Stomach (tissue), 8 donors: ENCODE measurements at regions not wholly inside any gene's neighbourhood (a gene's known extent, or its start where the extent isn't known, plus 50 kb on each side); places are given as distances from the start of the nearest gene placed in this dataset.
"Not testable (repeated sequence)": the region's sequence is repeated elsewhere in the genome, so short reads cannot be mapped to it uniquely, and the experiment has no call there.

Source experiments
- DNase-seq, 2 donors: peaks; one replicate each; pipeline versions ENCODE4 v3.0.0 to v3.0.0-alpha.2; 2013 to 2019
- H3K27ac ChIP-seq, 5 donors: fragments of 200-600 bp in 4 of 5; sonication (generic) in 4 of 5; one replicate each; pipeline ENCODE4 v1.5.1; 2013 to 2019; ENCODE audit warnings: mild to moderate bottlenecking in 1 of 5, moderate library complexity in 1 of 5
- H3K27me3 ChIP-seq, 3 donors: fragments of 200-600 bp; sonication (generic); one replicate each; pipeline ENCODE4 v1.5.1; 2017 to 2019; ENCODE audit warnings: mixed run types in 1 of 3
- H3K36me3 ChIP-seq, 4 donors: fragments of 200-600 bp; sonication (generic); 1 replicate in 3 of 4; 2 replicates in 1 of 4; pipeline ENCODE4 v1.5.1; 2016 to 2019
- H3K4me1 ChIP-seq, 4 donors: fragments of 200-600 bp; sonication (generic); one replicate each; pipeline ENCODE4 v1.5.1; 2016 to 2019
- H3K4me3 ChIP-seq, 4 donors: fragments of 200-600 bp; sonication (generic) in 3 of 4; one replicate each; pipeline ENCODE4 v1.5.1; 2016 to 2019; ENCODE audit warnings: mild to moderate bottlenecking in 1 of 4
- H3K9me3 ChIP-seq, 4 donors: fragments of 200-600 bp; sonication (generic); one replicate each; pipeline ENCODE4 v1.5.1; 2016 to 2019
- EP300 ChIP-seq: sonication (generic); formaldehyde crosslinking; IDR thresholded peaks from one replicate; pipeline ENCODE4 v1.6.1; 2017; ENCODE audit warnings: antibody characterized with exemption
- POLR2A ChIP-seq, 4 donors: fragments of 450-650 bp; IDR thresholded peaks; one replicate each; pipeline ENCODE4 v1.6.1; 2016; ENCODE audit warnings: antibody characterized with exemption in 4 of 4, control low read depth in 2 of 4, mild to moderate bottlenecking in 1 of 4, moderate library complexity in 1 of 4
- POLR2AphosphoS5 ChIP-seq, 3 donors: sonication (generic); formaldehyde crosslinking; IDR thresholded peaks; one replicate each; pipeline ENCODE4 v1.6.1; 2016; ENCODE audit warnings: antibody characterized with exemption in 3 of 3
- WGBS, 5 donors: extraction: QIAGEN DNeasy Blood & Tissue Kit in 3 of 5; methylation state at CpG; one replicate each; pipeline versions ENCODE4 v1.1.5 to v1.1.7; 2013 to 2018; 5-methylcytosine and 5-hydroxymethylcytosine counted together
- intact Hi-C: fragments of 100-400 bp; cut with DNase I; formaldehyde crosslinking; loops from one replicate; pipeline ENCODE4 v1.15.1; 2023; ENCODE audit warnings: low total_unique reads
- TF ChIP-seq, protein P1 (sequence below), 7 experiments: fragments of 450-650 bp in 4 of 7; fragments of 200-600 bp in 3 of 7; sonication (generic) in 3 of 7; IDR thresholded peaks; one replicate each; pipeline ENCODE4 v1.5.1; 2016 to 2019; ENCODE audit warnings: antibody characterized with exemption in 7 of 7, control low read depth in 2 of 7, mild to moderate bottlenecking in 1 of 7
- donor health status: healthy with polysubstance abuse.
- donor health status: Bipolar disorder and iron deficiency.
- donor health status: healthy.

DNA sequence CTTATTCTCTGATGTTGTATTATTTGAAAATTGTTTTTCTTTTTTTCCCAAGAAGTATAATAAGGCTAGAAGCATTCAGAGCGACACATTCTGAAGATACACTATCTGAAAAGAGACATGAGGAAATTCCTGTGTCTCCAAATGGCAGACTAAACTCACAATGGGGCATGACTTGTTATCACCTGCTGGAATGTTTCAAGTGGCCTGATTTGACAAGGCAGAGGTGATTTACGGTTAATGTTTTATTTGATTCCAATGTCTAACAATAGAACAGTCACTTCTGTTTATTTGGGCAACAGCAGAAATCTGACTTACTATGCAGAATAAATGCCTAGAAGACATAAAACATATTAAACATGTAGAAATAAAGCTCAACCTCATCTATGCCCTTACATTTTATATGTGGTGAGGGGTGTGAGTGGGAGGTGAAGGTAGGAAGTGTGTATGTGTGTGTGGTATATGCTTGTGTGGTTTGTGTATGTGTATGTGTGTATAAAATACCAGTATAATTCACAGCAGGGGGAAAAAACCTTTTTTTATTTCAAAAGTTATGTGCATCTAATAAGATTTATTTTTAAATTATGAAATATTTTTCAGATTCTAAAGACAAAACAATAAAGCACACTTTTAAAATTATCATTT is 1051.7 kb downstream of the ROBO2 start:
- H3K9me3 ChIP-seq, result no peaks in the 10 kb centered on the region
- H3K27me3 ChIP-seq, result no peaks in the 10 kb centered on the region
- TF ChIP-seq POLR2AphosphoS5 (IDR thresholded peaks at IDR 0.05), result no peak
- TF ChIP-seq EP300, result no peak
- TF ChIP-seq POLR2A (IDR thresholded peaks at IDR 0.05), result no peak
- H3K4me3 ChIP-seq, result no peak overlapping the region
- H3K27ac ChIP-seq, result no peak overlapping the region
- intact Hi-C loops, result no loop called here
- peak in 1 of 2 donors; percentile 13 for DNase-seq
- WGBS, 5 donors, result 29 to 55% (median 43%) methylated on average over 2 of the region's 2 CpGs
- no peaks in the 10 kb centered on the region for H3K4me1 ChIP-seq
- H3K36me3 ChIP-seq, result no peaks in the 10 kb centered on the region

DNA sequence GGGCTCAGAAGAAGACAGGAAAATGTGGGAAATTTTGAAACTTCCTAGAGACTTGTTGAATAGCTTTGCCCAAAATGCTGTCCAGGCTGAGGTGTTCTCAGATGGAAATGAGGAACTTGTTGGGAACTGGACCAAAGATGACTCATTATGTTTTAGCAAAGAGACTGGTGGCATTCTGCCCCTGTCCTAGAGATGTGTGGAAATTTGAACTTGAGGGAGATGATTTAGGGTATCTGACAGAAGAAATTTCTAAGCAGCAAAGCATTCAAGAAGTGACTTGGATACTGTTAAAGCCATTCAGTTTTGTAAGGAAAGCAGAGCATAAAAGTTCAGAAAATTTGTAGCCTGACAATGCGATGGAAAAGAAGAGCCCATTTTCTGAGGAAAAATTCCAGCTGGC is 1052.7 kb downstream of the ROBO2 start:
- H3K27ac ChIP-seq, H3K27me3 ChIP-seq, H3K36me3 ChIP-seq, H3K9me3 ChIP-seq, DNase-seq, intact Hi-C loops, H3K4me3 ChIP-seq, H3K4me1 ChIP-seq: not testable (repeated sequence)
- 67 to 97% (median 88%) methylated on average over 1 of the region's 1 CpG for WGBS, 5 donors

DNA sequence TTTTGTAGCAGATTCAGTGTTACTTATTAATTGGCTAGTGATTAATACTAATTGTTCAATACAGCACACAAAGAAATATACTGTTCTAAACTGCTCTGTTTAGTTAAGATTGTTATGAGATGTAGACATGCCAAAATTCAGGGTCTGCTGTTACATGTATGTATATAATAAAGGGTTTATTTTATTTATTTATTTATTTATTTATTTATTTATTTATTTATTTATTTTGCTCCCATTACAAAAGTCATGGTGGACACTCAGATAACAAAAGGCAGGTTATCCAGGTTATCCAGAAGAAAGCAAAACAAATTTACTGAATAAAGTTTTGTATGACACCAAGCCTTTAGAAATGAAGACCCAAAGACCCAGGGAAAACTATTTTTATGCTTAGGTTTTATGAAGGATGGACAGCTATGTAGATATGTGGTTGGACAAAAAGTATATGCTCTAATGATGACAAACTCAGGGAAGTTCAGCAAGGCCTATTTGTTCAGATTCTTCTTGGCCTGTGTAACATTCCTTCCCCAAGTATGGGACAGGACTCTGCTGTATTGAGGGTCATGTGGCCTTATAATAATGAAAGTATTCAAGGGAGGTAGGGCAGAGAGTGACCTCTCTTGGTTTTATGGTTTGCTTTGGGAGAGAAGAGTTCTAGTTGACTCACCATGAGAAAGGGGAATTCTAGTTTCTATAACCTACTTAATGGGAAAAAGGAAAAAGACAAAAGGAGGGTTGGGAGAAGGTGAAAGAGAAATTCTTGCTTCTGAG is 1056.8 kb downstream of the ROBO2 start:
- DNase-seq, result no peak
- Histone ChIP-seq H3K27me3 (no peaks in the 10 kb centered on the region), H3K36me3 (no peaks in the 10 kb centered on the region)

DNA sequence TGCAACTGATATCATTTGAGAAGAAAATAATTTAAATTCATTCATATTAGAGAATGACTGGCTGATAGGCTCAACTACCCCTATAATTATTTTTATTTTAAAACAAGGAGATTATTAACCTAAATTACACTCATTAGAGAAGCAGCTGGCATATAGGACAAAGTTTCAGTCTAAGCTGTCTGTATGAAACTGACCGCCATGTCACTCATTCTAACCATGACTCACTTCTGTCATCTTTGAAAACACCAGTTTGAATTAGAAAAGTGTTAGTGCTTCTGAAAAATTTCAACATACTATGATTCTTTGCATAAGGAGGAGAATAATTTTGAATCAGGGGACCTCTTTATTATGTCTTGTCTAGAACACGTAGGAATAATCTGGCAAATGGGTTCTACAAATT is 1058.5 kb downstream of the ROBO2 start:
- no peaks in the 10 kb centered on the region for H3K27me3 ChIP-seq
- intact Hi-C loops, result no loop called here
- WGBS, 5 donors, result 91 to 96% (median 93%) methylated on average over 2 of the region's 2 CpGs

More for the DNA sequence above, 1056.8 kb downstream of the ROBO2 start:
- Histone ChIP-seq H3K4me1 (no peaks in the 10 kb centered on the region), H3K4me3 (no peak overlapping the region), H3K9me3 (no peaks in the 10 kb centered on the region), H3K27ac (no peak overlapping the region)
- intact Hi-C loops, result no loop called here
- TF ChIP-seq POLR2A (IDR thresholded peaks at IDR 0.05) (no peak), EP300 (no peak), POLR2AphosphoS5 (IDR thresholded peaks at IDR 0.05) (no peak)
- TF ChIP-seq, protein P1, sequence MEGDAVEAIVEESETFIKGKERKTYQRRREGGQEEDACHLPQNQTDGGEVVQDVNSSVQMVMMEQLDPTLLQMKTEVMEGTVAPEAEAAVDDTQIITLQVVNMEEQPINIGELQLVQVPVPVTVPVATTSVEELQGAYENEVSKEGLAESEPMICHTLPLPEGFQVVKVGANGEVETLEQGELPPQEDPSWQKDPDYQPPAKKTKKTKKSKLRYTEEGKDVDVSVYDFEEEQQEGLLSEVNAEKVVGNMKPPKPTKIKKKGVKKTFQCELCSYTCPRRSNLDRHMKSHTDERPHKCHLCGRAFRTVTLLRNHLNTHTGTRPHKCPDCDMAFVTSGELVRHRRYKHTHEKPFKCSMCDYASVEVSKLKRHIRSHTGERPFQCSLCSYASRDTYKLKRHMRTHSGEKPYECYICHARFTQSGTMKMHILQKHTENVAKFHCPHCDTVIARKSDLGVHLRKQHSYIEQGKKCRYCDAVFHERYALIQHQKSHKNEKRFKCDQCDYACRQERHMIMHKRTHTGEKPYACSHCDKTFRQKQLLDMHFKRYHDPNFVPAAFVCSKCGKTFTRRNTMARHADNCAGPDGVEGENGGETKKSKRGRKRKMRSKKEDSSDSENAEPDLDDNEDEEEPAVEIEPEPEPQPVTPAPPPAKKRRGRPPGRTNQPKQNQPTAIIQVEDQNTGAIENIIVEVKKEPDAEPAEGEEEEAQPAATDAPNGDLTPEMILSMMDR (IDR thresholded peaks at IDR 0.05), result no peak

DNA sequence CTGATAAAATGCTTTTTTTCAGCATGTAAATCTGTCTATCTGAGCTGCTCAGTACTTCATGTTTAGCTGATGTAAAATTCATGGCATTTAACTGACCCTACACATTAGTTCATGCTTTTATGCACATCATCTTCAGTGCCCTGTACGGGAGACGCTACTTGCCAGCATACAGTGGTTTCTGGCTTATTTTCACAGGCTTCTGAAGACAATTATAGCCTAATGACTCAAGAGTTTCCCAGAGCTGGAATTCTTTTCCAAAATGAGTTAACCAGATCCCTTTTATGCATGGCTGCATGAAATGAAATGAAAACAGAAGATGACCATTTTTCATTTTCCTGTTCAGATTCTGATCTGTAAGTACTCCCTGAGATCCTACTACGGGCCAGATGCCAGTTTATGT is 1061.5 kb downstream of the ROBO2 start:
- H3K4me3 ChIP-seq, result no peak overlapping the region
- no peaks in the 10 kb centered on the region for H3K4me1 ChIP-seq
- DNase-seq, result peak in 1 of 2 donors; percentile 23
- no peak for TF ChIP-seq POLR2AphosphoS5 (IDR thresholded peaks at IDR 0.05)
- no peak for TF ChIP-seq POLR2A (IDR thresholded peaks at IDR 0.05)
- no peak for TF ChIP-seq EP300
- TF ChIP-seq, protein P1 (IDR thresholded peaks at IDR 0.05), result no peak
- WGBS, 5 donors, result 55 to 73% (median 70%) methylated on average over 3 of the region's 3 CpGs
- intact Hi-C loops, result no loop called here
- H3K9me3 ChIP-seq, result no peaks in the 10 kb centered on the region
- H3K36me3 ChIP-seq, result no peaks in the 10 kb centered on the region
- H3K27me3 ChIP-seq, result no peaks in the 10 kb centered on the region
- H3K27ac ChIP-seq, result no peak overlapping the region

More for the DNA sequence above, 1058.5 kb downstream of the ROBO2 start:
- TF ChIP-seq POLR2AphosphoS5 (IDR thresholded peaks at IDR 0.05) (no peak), POLR2A (IDR thresholded peaks at IDR 0.05) (no peak), EP300 (no peak)
- TF ChIP-seq, protein P1 (IDR thresholded peaks at IDR 0.05), result no peak
- Histone ChIP-seq H3K36me3 (no peaks in the 10 kb centered on the region), H3K9me3 (no peaks in the 10 kb centered on the region), H3K4me3 (no peak overlapping the region), H3K4me1 (no peaks in the 10 kb centered on the region), H3K27ac (no peak overlapping the region)
- DNase-seq, result no peak

DNA sequence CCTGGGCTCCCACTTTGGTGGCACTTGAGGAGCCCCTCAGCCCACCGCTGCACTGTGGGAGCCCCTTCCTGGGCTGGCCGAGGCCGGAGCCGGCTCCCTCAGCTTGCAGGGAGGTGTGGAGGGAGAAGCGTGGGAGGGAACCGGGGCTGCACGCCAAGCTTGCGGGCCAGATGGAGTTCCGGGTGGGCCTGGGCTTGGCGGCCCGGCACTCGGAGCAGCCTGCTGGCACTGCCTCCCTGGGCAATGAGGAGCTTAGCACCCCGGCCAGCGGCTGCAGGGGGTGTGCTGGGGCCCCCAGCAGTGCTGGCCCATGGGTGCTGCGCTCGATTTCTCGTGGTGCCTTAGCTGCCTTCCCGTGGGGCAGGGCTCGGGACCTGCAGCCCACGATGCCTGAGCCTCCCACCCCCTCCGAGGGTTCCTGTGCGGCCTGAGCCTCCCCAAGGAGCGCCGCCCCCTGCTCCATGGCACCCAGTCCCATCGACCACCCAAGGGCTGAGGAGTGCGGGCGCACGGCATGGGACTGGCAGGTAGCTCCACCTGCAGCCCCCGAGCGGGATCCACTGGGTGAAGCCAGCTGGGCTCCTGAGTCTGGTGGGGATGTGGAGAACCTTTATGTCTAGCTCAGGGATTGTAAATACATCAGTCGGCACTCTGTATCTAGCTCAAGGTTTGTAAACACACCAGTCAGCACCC is 1068.5 kb downstream of the ROBO2 start:
- H3K27me3 ChIP-seq, H3K4me3 ChIP-seq, H3K36me3 ChIP-seq, H3K9me3 ChIP-seq, intact Hi-C loops, DNase-seq, H3K27ac ChIP-seq: not testable (repeated sequence)
- 90 to 96% (median 95%) methylated on average over 4 to 31 of the region's 31 CpGs for WGBS, 5 donors
- peaks cover 0 to 11% (median 0%) of the 10 kb centered on the region in 4 donors for H3K4me1 ChIP-seq
